NB4 (cell line): ENCODE measurements at regions not wholly inside any gene's neighbourhood (a gene's known extent, or its start where the extent isn't known, plus 50 kb on each side); places are given as distances from the start of the nearest gene placed in this dataset.

Experiments
- CTCF ChIP-seq: IDR thresholded peaks from one replicate; pipeline ENCODE4 v1.5.1; 2012; ENCODE audit warnings: low read depth, low read length
- MAX ChIP-seq: IDR thresholded peaks from 2 replicates; pipeline ENCODE4 v1.6.1; 2011; ENCODE audit warnings: low read depth, low read length
- MYC ChIP-seq: IDR thresholded peaks from 2 replicates; pipeline ENCODE4 v1.6.1; 2011; ENCODE audit warnings: low read depth, low read length
- POLR2A ChIP-seq: IDR thresholded peaks from 2 replicates; pipeline ENCODE4 v1.6.1; 2011; ENCODE audit warnings: mild to moderate bottlenecking; ENCODE audit not compliant: insufficient read length; ENCODE audit errors: extremely low read depth

- TF ChIP-seq CTCF = peak; percentile 16
- TF ChIP-seq MAX = no peak
- TF ChIP-seq POLR2A = no peak
- TF ChIP-seq MYC = no peak
These were observed 245.0 kb upstream of the SORCS1 start for GRCh38 chr10:107409522-107409921.
